Ecto neural progenitor cell (in vitro differentiated cells): ENCODE measurements at regions not wholly inside any gene's neighbourhood (a gene's known extent, or its start where the extent isn't known, plus 50 kb on each side); places are given as distances from the start of the nearest gene placed in this dataset.
"Not testable (repeated sequence)": the region's sequence is repeated elsewhere in the genome, so short reads cannot be mapped to it uniquely, and the experiment has no call there.

Experiments
- DNase-seq: peaks from one replicate; pipeline ENCODE4 v3.0.0-alpha.2; 2018; ENCODE audit warnings: low spot score

DNA sequence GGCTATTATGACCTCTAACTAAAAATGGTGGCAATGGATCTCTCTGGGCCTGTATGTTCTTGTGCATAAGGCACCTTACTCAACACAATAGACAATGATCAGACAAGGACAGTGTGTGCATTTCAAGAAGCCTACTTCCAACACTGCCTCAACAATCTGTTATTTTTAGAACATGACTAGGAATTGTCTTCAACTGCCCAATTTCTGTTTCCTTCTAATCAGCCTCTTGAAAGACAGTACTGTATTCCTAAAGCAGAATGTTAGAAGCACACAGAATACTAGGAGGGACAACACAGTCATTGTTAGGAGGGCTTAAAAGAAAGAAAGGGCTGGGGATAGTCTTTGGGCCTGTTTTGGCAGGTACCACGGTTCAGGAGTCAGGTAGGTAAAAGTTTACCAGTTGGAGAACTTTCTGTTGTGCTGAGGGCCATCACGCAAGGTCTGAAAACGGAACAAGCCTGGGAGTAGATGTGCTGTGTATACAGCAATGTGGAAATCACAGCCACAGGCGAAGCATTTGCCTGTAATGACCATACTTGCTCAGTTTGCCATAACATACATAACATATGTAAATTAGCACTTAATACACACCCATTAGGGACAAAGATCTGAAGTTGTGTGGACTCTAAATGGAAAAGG lies 100.8 kb upstream of the ATXN3L start:
- no peak for DNase-seq

DNA sequence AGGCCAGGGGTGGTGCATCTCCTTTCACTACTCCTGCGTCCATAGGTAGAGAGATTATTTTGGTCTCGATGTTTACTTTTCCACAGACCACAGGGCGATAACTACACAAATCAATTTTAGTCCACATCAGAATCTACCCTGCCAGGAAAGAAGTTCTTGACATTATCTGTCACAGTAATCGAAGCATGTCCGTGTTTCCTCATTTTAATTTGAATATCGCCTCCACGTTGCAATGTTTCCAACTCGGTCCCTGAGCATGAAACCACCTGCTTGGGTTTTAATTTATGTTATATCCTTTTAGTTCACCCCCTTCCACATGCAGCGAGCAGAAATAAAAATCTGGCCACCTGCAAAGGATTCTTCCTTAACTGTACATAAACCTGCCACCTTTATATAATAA lies 100.1 kb upstream of the ATXN3L start:
- DNase-seq = no peak

GRCh38 chrX:13419276-13419675 lies 99.4 kb upstream of the ATXN3L start:
- DNase-seq = no peak

- DNase-seq = no peak
Observed at GRCh38 chrX:13418126-13419097, 98.6 kb upstream of the ATXN3L start.

GRCh38 chrX:13415509-13415908 lies 95.7 kb upstream of the ATXN3L start:
- DNase-seq = no peak

GRCh38 chrX:13414006-13414647 lies 94.3 kb upstream of the ATXN3L start:
- no peak for DNase-seq

- no peak for DNase-seq
Observed at GRCh38 chrX:13412208-13412600, 92.4 kb upstream of the ATXN3L start.

DNA sequence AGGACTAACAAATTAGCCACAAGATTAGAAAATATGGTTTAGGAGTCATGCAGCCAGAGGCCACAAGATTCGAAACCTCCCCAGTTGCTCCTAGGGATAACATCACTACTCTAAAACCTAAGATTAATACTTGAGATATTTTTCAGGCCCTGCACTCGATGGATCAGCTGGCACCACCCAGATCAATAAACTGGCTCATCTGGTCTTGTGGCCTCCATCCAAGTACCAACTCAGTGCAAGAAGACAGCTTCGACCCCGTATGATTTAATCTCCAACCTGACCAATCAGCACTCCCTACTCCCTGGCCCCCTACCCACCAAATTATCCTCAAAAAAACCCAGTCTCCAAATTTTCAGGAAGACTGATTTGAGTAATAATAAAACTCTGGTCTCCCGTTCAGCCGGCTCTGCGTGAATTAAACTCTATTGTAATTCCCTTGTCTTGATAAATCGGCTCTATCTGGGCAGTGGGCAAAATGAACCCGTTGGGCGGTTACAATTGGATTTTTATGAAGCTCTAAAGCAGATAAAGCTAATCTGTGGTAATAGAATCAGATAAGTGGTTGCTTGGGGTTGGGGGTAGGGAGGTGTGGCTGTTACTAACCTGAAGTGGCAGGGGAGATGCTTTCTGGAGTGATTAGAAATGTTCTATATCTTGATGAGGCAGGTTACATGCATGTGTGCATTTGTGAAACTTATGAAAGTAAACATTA lies 91.8 kb upstream of the ATXN3L start:
- no peak for DNase-seq

GRCh38 chrX:13408599-13408998 lies 88.7 kb upstream of the ATXN3L start:
- DNase-seq = not testable (repeated sequence)

DNA sequence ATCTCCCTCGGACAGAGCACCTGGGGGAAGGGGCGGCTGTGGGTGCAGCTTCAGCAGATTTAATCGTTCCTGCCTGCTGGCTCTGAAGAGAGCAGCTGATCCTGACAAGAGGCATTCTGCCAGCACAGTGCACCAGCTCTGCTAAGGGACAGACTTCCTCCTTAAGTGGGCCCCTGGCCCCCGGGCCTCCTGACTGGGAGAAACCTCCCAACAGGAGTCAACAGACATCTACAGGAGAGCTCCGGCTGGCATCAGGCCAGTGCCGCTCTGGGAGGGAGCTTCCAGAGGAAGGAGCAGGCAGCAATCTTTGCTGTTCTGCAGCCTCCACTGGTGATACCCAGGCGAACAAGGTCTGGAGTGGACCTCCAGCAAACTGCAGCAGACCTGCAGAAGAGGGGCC lies 84.9 kb upstream of the ATXN3L start:
- not testable (repeated sequence) for DNase-seq

- no peak for DNase-seq
Observed at GRCh38 chrX:13404364-13404763, 84.5 kb upstream of the ATXN3L start.

DNA sequence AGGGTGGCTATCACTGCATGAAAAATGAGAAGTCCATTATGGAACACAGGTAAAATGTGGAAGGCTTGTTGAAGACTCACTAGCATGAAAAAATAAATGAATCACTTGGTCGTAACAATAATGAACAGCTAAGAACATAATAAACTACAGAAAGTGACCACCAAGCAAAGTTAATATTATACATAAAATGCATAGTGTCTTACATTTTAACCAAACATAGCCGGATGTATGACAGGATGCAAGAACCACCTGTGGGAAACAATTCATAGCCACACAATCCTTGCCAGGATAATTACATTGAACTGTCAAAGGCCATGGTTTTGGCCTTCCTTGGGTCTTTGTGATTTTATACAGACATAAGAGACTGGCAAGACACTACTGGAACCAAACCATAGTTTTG lies 81.9 kb upstream of the ATXN3L start:
- DNase-seq = no peak

GRCh38 chrX:13398839-13399238 lies 79.0 kb upstream of the ATXN3L start:
- no peak for DNase-seq

DNA sequence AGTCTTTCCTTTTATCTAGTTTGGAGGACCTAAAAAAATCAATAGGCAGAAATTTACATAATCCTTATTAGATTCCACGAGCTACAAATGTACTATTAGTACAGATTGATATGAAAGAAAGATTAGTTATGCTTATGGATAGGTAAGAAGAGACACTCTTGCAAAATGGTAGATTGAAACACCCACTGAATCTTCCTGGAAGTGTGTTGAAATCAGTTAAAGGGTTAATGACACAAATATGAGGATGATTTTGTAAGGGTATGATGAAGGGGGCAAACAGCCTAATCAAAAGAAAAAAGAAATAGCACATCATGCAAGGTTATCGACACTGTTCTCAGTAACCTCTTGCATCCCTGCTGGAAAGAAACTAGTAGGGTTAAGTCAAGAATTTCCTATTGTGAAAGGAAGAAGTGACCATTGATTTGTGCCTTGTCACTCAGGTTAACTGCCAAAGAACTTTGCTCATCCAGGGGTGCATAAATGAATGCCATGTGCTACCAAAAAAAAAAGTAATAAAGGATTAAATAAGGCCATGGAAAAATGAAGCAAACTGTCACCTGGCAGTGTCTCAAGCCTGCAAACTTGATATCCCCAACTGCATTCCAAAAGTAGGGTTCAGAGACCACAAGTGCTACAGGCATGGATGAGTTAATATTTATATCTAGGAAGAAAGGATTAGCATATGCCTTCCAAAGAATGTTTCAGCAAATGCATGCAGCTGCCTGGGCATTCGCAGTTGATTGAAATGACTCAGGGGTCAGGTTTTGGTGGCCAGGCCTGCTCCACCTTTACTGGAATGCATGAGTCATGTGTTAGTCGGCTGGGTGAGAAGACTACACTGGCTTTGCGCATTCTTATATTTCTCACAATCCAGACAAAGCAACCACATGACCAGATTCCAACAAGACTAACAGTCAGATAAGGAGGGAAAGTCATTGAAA lies 78.3 kb upstream of the ATXN3L start:
- DNase-seq = no peak

- no peak for DNase-seq
Observed at GRCh38 chrX:13396924-13397323, 77.1 kb upstream of the ATXN3L start.

DNA sequence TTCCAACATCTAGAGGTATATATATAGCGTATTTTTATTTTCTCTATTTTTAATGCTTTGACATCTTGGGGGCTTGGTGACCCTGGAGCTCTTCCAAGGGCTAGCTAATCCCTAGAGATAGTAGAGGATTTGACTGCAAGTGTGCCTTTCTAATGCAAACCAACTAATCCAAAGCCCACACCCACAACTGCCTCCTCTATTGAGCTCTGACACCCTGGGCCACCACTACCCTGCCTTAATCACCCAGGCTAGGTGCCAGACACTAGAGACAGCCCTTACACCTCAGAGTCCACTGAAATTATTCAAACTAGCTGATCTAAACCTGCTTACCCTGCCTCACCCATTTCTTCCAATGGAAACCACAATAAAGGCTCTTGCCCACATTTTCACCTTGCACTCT lies 69.6 kb upstream of the ATXN3L start:
- no peak for DNase-seq

DNA sequence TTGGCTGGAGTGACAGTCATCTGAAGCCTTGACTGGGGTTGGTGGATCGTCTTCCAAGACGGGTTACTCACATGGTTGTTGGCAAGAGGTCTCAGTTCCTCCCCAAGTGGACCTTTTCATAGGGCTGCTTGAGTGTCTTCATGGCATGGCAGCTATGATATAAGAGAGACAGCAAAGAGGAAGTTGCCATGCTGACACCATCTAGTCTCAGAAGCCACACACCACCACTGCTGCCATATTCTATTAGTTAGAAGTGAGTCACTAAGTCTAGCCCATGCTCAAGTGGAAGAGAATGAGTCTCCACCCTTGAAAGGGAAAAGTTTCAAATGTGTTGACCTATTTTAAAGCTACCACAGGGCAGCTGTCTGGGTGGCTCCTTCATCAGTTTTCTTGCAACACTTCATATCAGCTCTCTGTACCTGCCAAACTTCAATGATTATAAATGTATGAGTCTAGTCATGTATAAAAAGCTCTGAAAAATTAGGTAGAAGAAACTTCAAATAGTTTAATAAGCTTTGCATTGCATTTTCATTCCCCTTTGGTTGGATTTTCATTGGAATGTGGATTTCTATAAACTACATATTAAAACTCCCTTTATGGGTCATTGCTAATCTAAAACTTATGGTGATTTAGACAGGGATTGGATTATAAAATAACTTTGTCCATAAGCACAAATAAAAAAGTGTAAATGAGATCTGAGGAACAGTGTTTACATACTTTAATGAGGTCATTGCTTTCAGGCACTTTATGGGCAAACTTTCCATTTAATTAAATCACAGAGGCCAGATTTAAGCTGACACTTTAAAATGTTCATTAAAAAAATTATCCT lies 68.0 kb upstream of the ATXN3L start:
- no peak for DNase-seq

- no peak for DNase-seq
Observed at GRCh38 chrX:13386636-13387035, 66.8 kb upstream of the ATXN3L start.

GRCh38 chrX:13386092-13386491 lies 66.2 kb upstream of the ATXN3L start:
- no peak for DNase-seq

DNA sequence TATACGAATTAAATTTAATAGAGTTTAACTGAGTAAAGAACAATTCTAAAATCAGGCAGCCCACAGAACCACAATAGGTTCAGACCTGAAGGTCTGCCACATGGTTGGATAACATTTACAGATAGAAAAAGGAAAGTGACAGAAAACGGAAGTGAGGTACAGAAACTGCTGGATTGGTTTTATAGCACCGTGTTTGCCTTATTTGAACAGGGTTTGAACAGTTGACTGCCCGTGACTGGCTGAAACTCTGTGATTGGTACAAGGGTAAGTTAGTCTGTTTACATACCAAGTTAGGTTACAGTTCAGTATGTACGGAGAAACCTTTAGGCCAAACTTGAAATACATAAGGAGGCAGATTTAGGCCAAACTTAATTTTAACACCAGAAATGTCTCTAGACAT lies 64.1 kb upstream of the ATXN3L start:
- DNase-seq = no peak
